ENCODE measurements at regions not wholly inside any gene's neighbourhood (a gene's known extent, or its start where the extent isn't known, plus 50 kb on each side); places are given as distances from the start of the nearest gene placed in this dataset.

DNA sequence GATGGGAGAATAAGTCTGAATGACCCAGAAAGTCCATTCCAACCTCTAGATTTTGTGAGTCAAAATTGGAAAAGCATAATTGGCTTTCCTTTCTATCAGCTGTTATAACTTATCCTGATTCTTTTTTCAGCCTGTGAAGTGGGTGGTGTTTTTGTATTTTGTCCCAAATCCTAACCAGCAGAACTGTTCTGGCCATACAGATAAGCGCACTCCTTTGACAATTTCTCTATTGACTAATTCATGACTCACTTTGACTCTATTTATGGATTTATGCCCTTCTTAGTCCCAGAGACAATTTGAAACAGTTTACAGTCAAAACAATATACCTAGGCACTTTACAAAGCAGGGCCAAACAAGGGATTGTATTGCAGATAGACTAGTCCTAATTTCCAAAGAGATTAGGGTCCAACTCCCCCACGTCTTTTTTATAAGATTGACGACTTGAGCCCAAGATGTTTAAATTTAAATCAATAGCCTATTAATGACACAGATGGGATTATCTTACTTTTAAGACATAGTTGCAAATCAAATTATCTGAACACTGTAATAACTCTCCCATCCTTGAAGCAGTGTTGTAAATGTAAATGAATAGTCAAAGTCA is 301.7 kb upstream of the SEMA6A start:
- H3K4me1 Mint-ChIP-seq: peaks cover 8 to 11% of the 10 kb centered on the region in 2 experiments; a peak in 3 of 4 replicates
- no peaks in the 10 kb centered on the region for H3K9me3 Mint-ChIP-seq
- Histone ChIP-seq H3K23me2 (ENCODE audit: insufficient read length, low read depth, low read length, poor library complexity, severe bottlenecking) (no peaks in the 10 kb centered on the region), H3K56ac (ENCODE audit: insufficient read length, low read depth, low read length) (no peak overlapping the region), H2BK20ac (ENCODE audit: low read depth, low read length, poor library complexity, severe bottlenecking) (no peak overlapping the region), H3K79me2 (ENCODE audit: insufficient read depth, low read length) (no peaks in the 10 kb centered on the region), H3K18ac (ENCODE audit: insufficient read length, low read depth, low read length) (no peak overlapping the region), H3K9me3 (ENCODE audit: control insufficient read depth, low read depth, low read length) (no peaks in the 10 kb centered on the region), H3K14ac (ENCODE audit: insufficient read depth, low read length) (no peak overlapping the region), H3K4me1 (ENCODE audit: insufficient read depth, low read length) (no peaks in the 10 kb centered on the region; the same call in 1 of the 2 replicates), H3K79me1 (ENCODE audit: insufficient read depth, low read depth, low read length, poor library complexity, severe bottlenecking) (no peaks in the 10 kb centered on the region), H3K27ac (ENCODE audit: insufficient read length, low read depth, low read length) (no peak overlapping the region), H3T11ph (ENCODE audit: low read length) (no peak overlapping the region), H2AK5ac (ENCODE audit: insufficient read length, low read length) (no peak overlapping the region), H3K9ac (ENCODE audit: extremely low read depth, insufficient read length, low read length) (no peak overlapping the region), H2BK15ac (ENCODE audit: low read depth, low read length) (no peak overlapping the region), H2AFZ (ENCODE audit: low read length) (no peak overlapping the region), H3K4ac (ENCODE audit: low read depth, low read length) (no peak overlapping the region), H4K20me1 (ENCODE audit: control insufficient read depth, insufficient read depth, insufficient read length) (no peaks in the 10 kb centered on the region), H4K8ac (replicated peaks; ENCODE audit: insufficient read length, low read depth, low read length) (no peak overlapping the region), H3K27me3 (ENCODE audit: insufficient read depth, low read length) (no peaks in the 10 kb centered on the region), H3K4me2 (ENCODE audit: insufficient read depth, insufficient read length, low read length) (no peak overlapping the region), H2BK5ac (ENCODE audit: insufficient read length, low read length) (no peak overlapping the region), H2BK12ac (ENCODE audit: insufficient read length, low read depth, low read length) (no peak overlapping the region), H2BK120ac (ENCODE audit: low read depth, low read length, poor library complexity, severe bottlenecking) (no peak overlapping the region), H4K5ac (ENCODE audit: insufficient read length, low read depth, low read length) (no peak overlapping the region), H3K23ac (ENCODE audit: insufficient read length, low read depth, low read length) (no peak overlapping the region), H4K91ac (ENCODE audit: insufficient read length, low read depth, low read length) (no peak overlapping the region)
- H3K27me3 Mint-ChIP-seq (ENCODE audit: low read depth): no peaks in the 10 kb centered on the region
- no peak for DNase-seq
- H3K4me3 Mint-ChIP-seq: no peak overlapping the region
- H3K27ac Mint-ChIP-seq: no peak overlapping the region
- TF ChIP-seq, protein P1, sequence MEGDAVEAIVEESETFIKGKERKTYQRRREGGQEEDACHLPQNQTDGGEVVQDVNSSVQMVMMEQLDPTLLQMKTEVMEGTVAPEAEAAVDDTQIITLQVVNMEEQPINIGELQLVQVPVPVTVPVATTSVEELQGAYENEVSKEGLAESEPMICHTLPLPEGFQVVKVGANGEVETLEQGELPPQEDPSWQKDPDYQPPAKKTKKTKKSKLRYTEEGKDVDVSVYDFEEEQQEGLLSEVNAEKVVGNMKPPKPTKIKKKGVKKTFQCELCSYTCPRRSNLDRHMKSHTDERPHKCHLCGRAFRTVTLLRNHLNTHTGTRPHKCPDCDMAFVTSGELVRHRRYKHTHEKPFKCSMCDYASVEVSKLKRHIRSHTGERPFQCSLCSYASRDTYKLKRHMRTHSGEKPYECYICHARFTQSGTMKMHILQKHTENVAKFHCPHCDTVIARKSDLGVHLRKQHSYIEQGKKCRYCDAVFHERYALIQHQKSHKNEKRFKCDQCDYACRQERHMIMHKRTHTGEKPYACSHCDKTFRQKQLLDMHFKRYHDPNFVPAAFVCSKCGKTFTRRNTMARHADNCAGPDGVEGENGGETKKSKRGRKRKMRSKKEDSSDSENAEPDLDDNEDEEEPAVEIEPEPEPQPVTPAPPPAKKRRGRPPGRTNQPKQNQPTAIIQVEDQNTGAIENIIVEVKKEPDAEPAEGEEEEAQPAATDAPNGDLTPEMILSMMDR (conservative IDR thresholded peaks at IDR 0.05): no peak
- no CpG with 5 or more reads among the region's 3 CpGs for WGBS (ENCODE audit: extremely low coverage, insufficient read length, low lambda C conversion rate)
- no peaks in the 10 kb centered on the region; a peak in 1 of 7 replicates for H3K36me3 Mint-ChIP-seq (ENCODE audit: insufficient read depth in 1 of 3, low read depth in 3 of 3)
